ENCODE measurements at regions not wholly inside any gene's neighbourhood (a gene's known extent, or its start where the extent isn't known, plus 50 kb on each side); places are given as distances from the start of the nearest gene placed in this dataset.

DNA sequence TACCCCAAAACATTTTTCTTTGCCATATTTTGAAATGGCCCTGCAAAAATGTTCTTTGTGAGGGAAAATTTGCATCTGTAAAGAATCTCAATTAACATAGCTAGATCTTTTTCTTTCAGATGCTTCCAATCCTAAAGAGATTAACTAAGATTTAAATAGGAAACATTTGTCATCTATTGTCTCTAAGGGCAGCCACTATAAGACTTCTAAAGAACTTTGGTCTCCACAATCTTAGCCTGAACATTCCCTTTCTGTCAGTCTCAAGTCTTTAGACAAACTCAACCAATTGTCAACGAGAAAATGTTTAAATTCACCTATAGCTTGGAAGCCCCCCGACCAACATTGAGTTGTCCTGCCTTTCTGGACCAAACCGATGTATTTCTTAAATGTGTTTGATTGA, 71.1 kb upstream of the RASSF8 start:
- TF ChIP-seq CTCF (conservative IDR thresholded peaks at IDR 0.05; ENCODE audit: low read depth, low read length) (no peak), EZH2 (IDR thresholded peaks at IDR 0.05; ENCODE audit: low read length, unreplicated experiment) (no peak)
